Psoas muscle (tissue), 7 donors: ENCODE measurements at regions not wholly inside any gene's neighbourhood (a gene's known extent, or its start where the extent isn't known, plus 50 kb on each side); places are given as distances from the start of the nearest gene placed in this dataset.

Source experiments
- ATAC-seq, 4 donors: fragments of 200-7000 bp; cut with Tn5 transposase; one replicate each; pipeline ENCODE4 v1.9.1; 2020; ENCODE audit warnings: moderate library complexity in 3 of 4, mild to moderate bottlenecking in 2 of 4
- DNase-seq, 2 donors: peaks; one replicate each; pipeline ENCODE4 v3.0.0-alpha.2; 2020
- H3K27ac ChIP-seq: fragments of 200-600 bp; one replicate; pipeline ENCODE4 v1.8.0; 2022
- H3K27me3 ChIP-seq, 3 donors: fragments of 200-600 bp in 1 of 3; one replicate each; pipeline versions ENCODE4 v1.6.1 to v1.8.0; 2013 to 2022; ENCODE audit warnings: low read length in 2 of 3, mild to moderate bottlenecking in 2 of 3, moderate library complexity in 1 of 3; ENCODE audit not compliant: insufficient read depth in 3 of 3
- H3K36me3 ChIP-seq, 2 donors: fragments of 200-600 bp in 1 of 2; one replicate each; pipeline versions ENCODE4 v1.6.1 to v1.8.0; 2013 to 2022; ENCODE audit warnings: low read depth in 1 of 2, mild to moderate bottlenecking in 1 of 2, moderate library complexity in 1 of 2; ENCODE audit not compliant: insufficient read depth in 1 of 2
- H3K4me1 ChIP-seq: fragments of 200-600 bp; one replicate; pipeline ENCODE4 v1.8.0; 2022
- H3K4me3 ChIP-seq: fragments of 200-600 bp; one replicate; pipeline ENCODE4 v1.8.0; 2022; ENCODE audit warnings: mild to moderate bottlenecking
- H3K9me3 ChIP-seq: fragments of 200-600 bp; one replicate; pipeline ENCODE4 v1.8.0; 2022
- CTCF ChIP-seq: fragments of 200-600 bp; IDR thresholded peaks from one replicate; pipeline ENCODE4 v1.8.0; 2022; ENCODE audit warnings: antibody characterized with exemption
- WGBS, 3 donors: extraction: QIAGEN DNeasy Blood & Tissue Kit; methylation state at CpG; one replicate each; pipeline versions ENCODE4 v1.1.6 to v1.1.7; 2013; 5-methylcytosine and 5-hydroxymethylcytosine counted together
- intact Hi-C, 2 donors: fragments of 100-400 bp; cut with DNase I; formaldehyde crosslinking; loops; one replicate each; pipeline versions ENCODE4 v1.11.0 to v1.14.2; 2022
- donor health status: healthy with polysubstance abuse.
- donor health status: DM: no; HTN: no; CAD: no; lungs with moderate emphysema.
- donor health status: Bipolar disorder and iron deficiency.
- donor health status: healthy.
- donor health status: DM: yes; HTN: yes; CAD: no.
- donor health status: DM: no; HTN: no; CAD: no.
- donor health status: DM: yes; HTN: yes; CAD: no.

GRCh38 chr13:107886118-107886517, 329.2 kb downstream of the LIG4 start:
- intact Hi-C loops: no loop called here
- no peak for ATAC-seq
- 43 to 77% (median 72%) methylated on average over 2 of the region's 2 CpGs for WGBS, 3 donors

GRCh38 chr13:107884564-107884963, 330.8 kb downstream of the LIG4 start:
- no peak for ATAC-seq
- Histone ChIP-seq H3K9me3 (no peaks in the 10 kb centered on the region), H3K4me1 (no peaks in the 10 kb centered on the region), H3K36me3 (no peaks in the 10 kb centered on the region), H3K27me3 (no peaks in the 10 kb centered on the region), H3K27ac (no peak overlapping the region), H3K4me3 (no peak overlapping the region)
- no peak for DNase-seq
- no peak for TF ChIP-seq CTCF
- intact Hi-C loops: no loop called here

More at GRCh38 chr13:107886118-107886517, 329.2 kb downstream of the LIG4 start:
- no peak for TF ChIP-seq CTCF
- Histone ChIP-seq H3K4me3 (no peak overlapping the region), H3K27me3 (no peaks in the 10 kb centered on the region), H3K4me1 (no peaks in the 10 kb centered on the region), H3K36me3 (no peaks in the 10 kb centered on the region), H3K27ac (no peak overlapping the region), H3K9me3 (no peaks in the 10 kb centered on the region)
- DNase-seq: no peak

GRCh38 chr13:107883561-107884175, 331.7 kb downstream of the LIG4 start:
- ATAC-seq: no peak
- Histone ChIP-seq H3K27me3 (no peaks in the 10 kb centered on the region), H3K4me3 (no peak overlapping the region), H3K36me3 (no peaks in the 10 kb centered on the region), H3K9me3 (no peaks in the 10 kb centered on the region), H3K27ac (no peak overlapping the region), H3K4me1 (no peaks in the 10 kb centered on the region)
- DNase-seq: no peak
- TF ChIP-seq CTCF: no peak
- intact Hi-C loops: no loop called here
- WGBS, 3 donors: 78 to 87% (median 81%) methylated on average over 8 of the region's 8 CpGs

GRCh38 chr13:107882708-107883560, 332.4 kb downstream of the LIG4 start:
- no peaks in the 10 kb centered on the region for H3K27me3 ChIP-seq

More at GRCh38 chr13:107882708-107883560, 332.4 kb downstream of the LIG4 start:
- Histone ChIP-seq H3K4me1 (no peaks in the 10 kb centered on the region), H3K27ac (no peak overlapping the region), H3K36me3 (no peaks in the 10 kb centered on the region), H3K9me3 (no peaks in the 10 kb centered on the region), H3K4me3 (no peak overlapping the region)
- no peak for TF ChIP-seq CTCF
- DNase-seq (no peak), ATAC-seq (no peak)
- WGBS, 3 donors: 79 to 81% (median 80%) methylated on average over 11 of the region's 11 CpGs
- intact Hi-C loops: no loop called here
